Type B pancreatic cell (in vitro differentiated cells): ENCODE measurements at regions not wholly inside any gene's neighbourhood (a gene's known extent, or its start where the extent isn't known, plus 50 kb on each side); places are given as distances from the start of the nearest gene placed in this dataset.

Experiments
- DNase-seq: peaks from one replicate; pipeline ENCODE4 v3.0.0; 2021; ENCODE audit warnings: mixed read lengths; ENCODE audit not compliant: unreplicated experiment; ENCODE audit errors: extremely low spot score
- H3K27ac Mint-ChIP-seq: 2 replicates; pipeline ENCODE4 v1.8.0; 2021; ENCODE audit warnings: mild to moderate bottlenecking, mixed read lengths
- H3K27me3 Mint-ChIP-seq: 2 replicates; pipeline ENCODE4 v1.8.0; 2021; ENCODE audit warnings: mixed read lengths
- H3K36me3 Mint-ChIP-seq: 2 replicates; pipeline ENCODE4 v1.8.0; 2021; ENCODE audit warnings: mixed read lengths
- H3K4me1 Mint-ChIP-seq: one replicate; pipeline ENCODE4 v1.8.0; 2021; ENCODE audit warnings: mixed read lengths; ENCODE audit not compliant: unreplicated experiment
- H3K4me3 Mint-ChIP-seq: 2 replicates; pipeline ENCODE4 v1.8.0; 2021; ENCODE audit warnings: mild to moderate bottlenecking, mixed read lengths
- H3K9me3 Mint-ChIP-seq: 2 replicates; pipeline ENCODE4 v1.8.0; 2021; ENCODE audit warnings: mixed read lengths
- CTCF ChIP-seq: fragments of 200-600 bp; sonication (generic); conservative IDR thresholded peaks from 2 replicates; pipeline ENCODE4 v1.5.0; 2021; ENCODE audit warnings: antibody characterized with exemption, mild to moderate bottlenecking

GRCh38 chr11:30789270-30789669 is 203.1 kb upstream of the MPPED2 start:
- peaks cover 4% of the 10 kb centered on the region for H3K9me3 Mint-ChIP-seq
- TF ChIP-seq CTCF, result no peak
- H3K27me3 Mint-ChIP-seq, result no peaks in the 10 kb centered on the region

GRCh38 chr11:30788849-30789248 is 202.7 kb upstream of the MPPED2 start:
- Mint-ChIP-seq H3K27me3 (no peaks in the 10 kb centered on the region), H3K36me3 (peaks cover 3% of the 10 kb centered on the region), H3K9me3 (peaks cover 4% of the 10 kb centered on the region), H3K4me3 (no peak overlapping the region), H3K4me1 (peaks cover 8% of the 10 kb centered on the region), H3K27ac (no peak overlapping the region)
- DNase-seq, result no peak
- no peak for TF ChIP-seq CTCF

More at GRCh38 chr11:30789270-30789669, 203.1 kb upstream of the MPPED2 start:
- Mint-ChIP-seq H3K36me3 (peaks cover 3% of the 10 kb centered on the region), H3K27ac (no peak overlapping the region), H3K4me3 (no peak overlapping the region), H3K4me1 (peaks cover 7% of the 10 kb centered on the region)
- DNase-seq, result no peak

GRCh38 chr11:30786256-30787110 is 200.3 kb upstream of the MPPED2 start:
- H3K4me1 Mint-ChIP-seq, result peaks cover 8% of the 10 kb centered on the region
- no peaks in the 10 kb centered on the region for H3K27me3 Mint-ChIP-seq
- H3K27ac Mint-ChIP-seq, result no peak overlapping the region
- peaks cover 3% of the 10 kb centered on the region for H3K36me3 Mint-ChIP-seq
- peaks cover 4% of the 10 kb centered on the region for H3K9me3 Mint-ChIP-seq
- TF ChIP-seq CTCF, result no peak
- no peak for DNase-seq
- H3K4me3 Mint-ChIP-seq, result no peak overlapping the region

- no peak for TF ChIP-seq CTCF
- H3K27ac Mint-ChIP-seq, result no peak overlapping the region
- peaks cover 4% of the 10 kb centered on the region for H3K36me3 Mint-ChIP-seq
- H3K4me3 Mint-ChIP-seq, result no peak overlapping the region
- no peaks in the 10 kb centered on the region for H3K27me3 Mint-ChIP-seq
- H3K9me3 Mint-ChIP-seq, result no peaks in the 10 kb centered on the region
- no peak for DNase-seq
- peaks cover 22% of the 10 kb centered on the region for H3K4me1 Mint-ChIP-seq
These were observed 192.4 kb upstream of the MPPED2 start for GRCh38 chr11:30778596-30778995.

- DNase-seq, result no peak
- TF ChIP-seq CTCF, result peak; percentile 57
- no peak overlapping the region for H3K4me3 Mint-ChIP-seq
- H3K27ac Mint-ChIP-seq, result no peak overlapping the region
- H3K36me3 Mint-ChIP-seq, result peaks cover 4% of the 10 kb centered on the region
- peaks cover 24% of the 10 kb centered on the region for H3K4me1 Mint-ChIP-seq
- H3K27me3 Mint-ChIP-seq, result no peaks in the 10 kb centered on the region
- no peaks in the 10 kb centered on the region for H3K9me3 Mint-ChIP-seq
These were observed 189.0 kb upstream of the MPPED2 start for GRCh38 chr11:30775233-30775522.
